Right lobe of liver (tissue), 4 donors: ENCODE measurements at regions not wholly inside any gene's neighbourhood (a gene's known extent, or its start where the extent isn't known, plus 50 kb on each side); places are given as distances from the start of the nearest gene placed in this dataset.

ENCODE experiments used
- CTCF ChIP-seq, 4 donors: fragments of 200-600 bp in 3 of 4; fragments of 450-650 bp in 1 of 4; IDR thresholded peaks; one replicate each; pipeline versions ENCODE4 v1.5.1 to v1.8.0; 2016 to 2022; ENCODE audit warnings: antibody characterized with exemption in 4 of 4, mild to moderate bottlenecking in 2 of 4
- POLR2A ChIP-seq: fragments of 450-650 bp; IDR thresholded peaks from one replicate; pipeline ENCODE4 v1.6.1; 2017; ENCODE audit warnings: antibody characterized with exemption, mild to moderate bottlenecking
- donor health status: DM: no; HTN: no; CAD: no.
- donor health status: DM: no; HTN: no; CAD: no.
- donor health status: DM: no; HTN: yes; CAD: no.

- no peak for TF ChIP-seq CTCF (IDR thresholded peaks at IDR 0.05)
- no peak for TF ChIP-seq POLR2A
Measured at GRCh38 chr2:142188562-142188961, 57.7 kb upstream of the LRP1B start.
